GM12873 (cell line): ENCODE measurements at regions not wholly inside any gene's neighbourhood (a gene's known extent, or its start where the extent isn't known, plus 50 kb on each side); places are given as distances from the start of the nearest gene placed in this dataset.

Experiments
- TF ChIP-seq, protein P1 (sequence below): IDR thresholded peaks from 2 replicates; pipeline ENCODE4 v1.5.1; 2012; ENCODE audit warnings: low read depth, mild to moderate bottlenecking, moderate library complexity, low read length, control low read depth; ENCODE audit not compliant: insufficient read depth; ENCODE audit errors: missing control alignments

GRCh38 chr7:46830-47140 lies 145.6 kb upstream of the FAM20C start:
- TF ChIP-seq, protein P1, sequence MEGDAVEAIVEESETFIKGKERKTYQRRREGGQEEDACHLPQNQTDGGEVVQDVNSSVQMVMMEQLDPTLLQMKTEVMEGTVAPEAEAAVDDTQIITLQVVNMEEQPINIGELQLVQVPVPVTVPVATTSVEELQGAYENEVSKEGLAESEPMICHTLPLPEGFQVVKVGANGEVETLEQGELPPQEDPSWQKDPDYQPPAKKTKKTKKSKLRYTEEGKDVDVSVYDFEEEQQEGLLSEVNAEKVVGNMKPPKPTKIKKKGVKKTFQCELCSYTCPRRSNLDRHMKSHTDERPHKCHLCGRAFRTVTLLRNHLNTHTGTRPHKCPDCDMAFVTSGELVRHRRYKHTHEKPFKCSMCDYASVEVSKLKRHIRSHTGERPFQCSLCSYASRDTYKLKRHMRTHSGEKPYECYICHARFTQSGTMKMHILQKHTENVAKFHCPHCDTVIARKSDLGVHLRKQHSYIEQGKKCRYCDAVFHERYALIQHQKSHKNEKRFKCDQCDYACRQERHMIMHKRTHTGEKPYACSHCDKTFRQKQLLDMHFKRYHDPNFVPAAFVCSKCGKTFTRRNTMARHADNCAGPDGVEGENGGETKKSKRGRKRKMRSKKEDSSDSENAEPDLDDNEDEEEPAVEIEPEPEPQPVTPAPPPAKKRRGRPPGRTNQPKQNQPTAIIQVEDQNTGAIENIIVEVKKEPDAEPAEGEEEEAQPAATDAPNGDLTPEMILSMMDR: no peak

DNA sequence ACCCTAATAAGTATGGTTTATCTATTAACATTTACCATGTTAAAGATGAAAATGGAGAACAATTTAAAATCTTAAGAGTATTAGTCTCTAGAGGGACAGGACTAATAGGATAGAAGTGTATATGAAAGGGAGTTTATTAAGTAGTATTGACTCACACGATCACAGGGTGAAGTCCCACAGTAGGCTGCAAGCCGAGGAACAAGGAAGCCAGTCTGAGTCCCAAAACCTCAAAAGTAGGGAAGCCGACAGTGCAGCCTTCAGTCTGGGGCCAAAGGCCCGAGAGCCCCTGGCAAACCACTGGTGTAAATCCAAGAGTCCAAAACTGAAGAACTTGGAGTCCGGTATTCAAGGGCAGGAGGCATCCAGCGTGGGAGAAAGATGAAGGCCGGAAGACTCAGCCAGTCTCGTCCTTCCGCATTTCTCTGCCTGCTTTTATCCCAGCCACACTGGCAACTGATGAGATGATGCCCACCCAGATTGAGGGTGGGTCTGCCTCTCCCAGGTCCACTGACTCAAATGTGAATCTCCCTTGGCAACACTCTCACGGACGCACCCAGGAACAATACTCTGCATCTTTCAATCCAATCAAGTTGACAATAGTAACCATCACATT lies 140.8 kb upstream of the FAM20C start:
- TF ChIP-seq, protein P1: no peak

GRCh38 chr7:52100-52499 lies 140.3 kb upstream of the FAM20C start:
- TF ChIP-seq, protein P1: no peak

DNA sequence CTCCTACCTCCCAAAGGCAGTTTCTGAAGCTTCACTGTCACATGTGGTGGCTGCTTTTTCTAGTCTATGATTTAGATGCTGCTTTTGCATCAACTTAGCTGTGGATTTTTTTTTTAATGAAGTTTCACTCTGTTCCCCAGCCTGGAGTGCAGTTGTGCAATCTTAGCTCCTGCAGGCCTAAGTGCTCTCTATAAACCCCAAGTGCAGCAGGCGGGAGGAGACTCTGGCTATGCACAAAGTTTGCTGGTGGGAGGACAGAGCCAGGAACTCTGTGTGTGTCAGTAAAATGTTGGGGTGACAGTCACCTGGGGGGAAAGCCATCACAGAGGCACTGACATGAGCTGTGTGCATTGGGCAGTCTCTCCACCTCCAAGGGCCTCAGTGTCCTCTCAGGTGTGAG lies 138.8 kb upstream of the FAM20C start:
- TF ChIP-seq, protein P1: no peak

GRCh38 chr7:54615-55014 lies 137.8 kb upstream of the FAM20C start:
- TF ChIP-seq, protein P1: no peak

- TF ChIP-seq, protein P1: no peak
Observed at GRCh38 chr7:55690-56248, 136.6 kb upstream of the FAM20C start.

GRCh38 chr7:56291-56913 lies 136.0 kb upstream of the FAM20C start:
- TF ChIP-seq, protein P1: no peak
